ENCODE measurements at regions not wholly inside any gene's neighbourhood (a gene's known extent, or its start where the extent isn't known, plus 50 kb on each side); places are given as distances from the start of the nearest gene placed in this dataset.

GRCh38 chr13:34437873-34438272 is 504.2 kb upstream of the NBEA start:
- TF ChIP-seq CTCF (IDR thresholded peaks at IDR 0.05; ENCODE audit: low read depth, low read length, missing input control) (no peak), GABPA (IDR thresholded peaks at IDR 0.05 in 1 of 2, conservative IDR thresholded peaks at IDR 0.05 in 1 of 2) (no peak), RAD21 (IDR thresholded peaks at IDR 0.05) (no peak), TAF1 (conservative IDR thresholded peaks at IDR 0.05) (no peak), HNF4G (IDR thresholded peaks at IDR 0.05) (no peak), EGR1 (IDR thresholded peaks at IDR 0.05; ENCODE audit: low read depth in 2 of 2) (no peak), JUND (IDR thresholded peaks at IDR 0.05) (no peak), YY1 (IDR thresholded peaks at IDR 0.05) (no peak), MAX (IDR thresholded peaks at IDR 0.05) (no peak), FOXA1 (IDR thresholded peaks at IDR 0.05) (no peak)

Data from liver (tissue), 3 donors.